ENCODE measurements at regions not wholly inside any gene's neighbourhood (a gene's known extent, or its start where the extent isn't known, plus 50 kb on each side); places are given as distances from the start of the nearest gene placed in this dataset.

- TF ChIP-seq CTCF (IDR thresholded peaks at IDR 0.05) = no peak
- no peak for TF ChIP-seq ZFX (IDR thresholded peaks at IDR 0.05; ENCODE audit: borderline replicate concordance)
Measured at GRCh38 chr1:55777545-55777944, 562.4 kb upstream of the USP24 start.

Measured in 22Rv1 (cell line).